Smooth muscle cell (in vitro differentiated cells): ENCODE measurements at regions not wholly inside any gene's neighbourhood (a gene's known extent, or its start where the extent isn't known, plus 50 kb on each side); places are given as distances from the start of the nearest gene placed in this dataset.

Experiments used
- DNase-seq: peaks from one replicate; lab custom pipeline; 2025; ENCODE audit not compliant: unreplicated experiment; lab: John Stamatoyannopoulos, UW
- H2AFZ ChIP-seq: fragments of 200-600 bp; sonication (generic); 2 replicates; pipeline ENCODE4 v1.6.0; 2016; ENCODE audit warnings: antibody characterized with exemption, low read depth, mild to moderate bottlenecking
- H3F3A ChIP-seq: fragments of 200-600 bp; sonication (generic); 2 replicates; pipeline ENCODE4 v1.6.0; 2017; ENCODE audit warnings: antibody characterized with exemption, low read depth
- H3K27ac ChIP-seq: fragments of 200-600 bp; sonication (generic); 2 replicates; pipeline ENCODE4 v1.5.1; 2016; ENCODE audit warnings: low read depth, mild to moderate bottlenecking
- H3K27me3 ChIP-seq: fragments of 200-600 bp; sonication (generic); 2 replicates; pipeline ENCODE4 v1.6.1; 2016; ENCODE audit warnings: low read depth, mild to moderate bottlenecking
- H3K36me3 ChIP-seq: fragments of 200-600 bp; sonication (generic); 2 replicates; pipeline ENCODE4 v1.5.1; 2016; ENCODE audit warnings: low read depth
- H3K4me1 ChIP-seq: fragments of 200-600 bp; sonication (generic); 2 replicates; pipeline ENCODE4 v1.5.1; 2016; ENCODE audit warnings: low read depth
- H3K4me2 ChIP-seq: fragments of 200-600 bp; sonication (generic); 2 replicates; pipeline ENCODE4 v1.6.0; 2016; ENCODE audit warnings: mild to moderate bottlenecking
- H3K4me3 ChIP-seq: fragments of 200-600 bp; sonication (generic); 2 replicates; pipeline ENCODE4 v1.5.1; 2016; ENCODE audit warnings: mild to moderate bottlenecking
- H3K79me2 ChIP-seq: fragments of 200-600 bp; sonication (generic); 2 replicates; pipeline ENCODE4 v1.6.0; 2016; ENCODE audit warnings: low read depth, mild to moderate bottlenecking
- H3K9ac ChIP-seq: fragments of 200-600 bp; sonication (generic); 2 replicates; pipeline ENCODE4 v1.6.0; 2016; ENCODE audit warnings: low read depth
- H3K9me3 ChIP-seq: fragments of 200-600 bp; sonication (generic); replicated peaks from 2 replicates; pipeline ENCODE4 v1.5.1; 2016; ENCODE audit warnings: low read depth
- H4K20me1 ChIP-seq: fragments of 200-600 bp; sonication (generic); 2 replicates; pipeline ENCODE4 v1.6.0; 2016; ENCODE audit warnings: low read depth
- WGBS: methylation state at CpG from one replicate; pipeline ENCODE4 v1.1.7; 2016; ENCODE audit warnings: low lambda C conversion rate; 5-methylcytosine and 5-hydroxymethylcytosine counted together
- TF ChIP-seq, protein P1 (sequence below): fragments of 200-600 bp; sonication (generic); IDR thresholded peaks from 2 replicates; pipeline ENCODE4 v1.5.1; 2017; ENCODE audit warnings: borderline replicate concordance, mild to moderate bottlenecking, antibody characterized with exemption; ENCODE audit not compliant: insufficient read depth, poor library complexity, severe bottlenecking

DNA sequence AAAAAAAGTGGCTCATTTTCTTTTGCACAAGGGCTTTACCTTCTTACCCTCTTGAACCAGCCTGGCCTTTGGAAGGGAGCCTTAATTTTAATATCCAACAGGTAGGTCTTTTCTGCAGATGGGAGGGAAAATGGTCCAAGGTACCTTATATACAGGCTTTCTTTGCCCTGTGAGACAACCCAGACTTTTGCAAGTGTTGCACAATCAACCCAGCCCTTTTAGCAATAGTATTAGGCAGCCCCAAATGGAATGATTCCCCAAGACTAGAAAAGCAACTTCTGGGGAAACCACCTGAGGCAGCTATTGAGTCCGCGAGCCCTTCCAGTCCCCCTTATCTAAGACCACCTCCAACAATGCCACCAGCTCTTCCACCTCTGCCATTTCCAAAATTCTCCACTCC, 1138.3 kb downstream of the XPNPEP1 start:
- no peaks in the 10 kb centered on the region for H3K36me3 ChIP-seq
- H3K27ac ChIP-seq, result no peak overlapping the region
- no peak overlapping the region for H3K4me2 ChIP-seq
- no peaks in the 10 kb centered on the region for H3K9me3 ChIP-seq
- H3K79me2 ChIP-seq, result no peaks in the 10 kb centered on the region
- no peak for DNase-seq
- no peaks in the 10 kb centered on the region for H3K4me1 ChIP-seq
- no peaks in the 10 kb centered on the region for H4K20me1 ChIP-seq
- WGBS, result 100% methylated on average over 2 of the region's 2 CpGs
- no peak overlapping the region for H3K9ac ChIP-seq
- no peak overlapping the region for H2AFZ ChIP-seq
- no peaks in the 10 kb centered on the region for H3K27me3 ChIP-seq
- TF ChIP-seq, protein P1, sequence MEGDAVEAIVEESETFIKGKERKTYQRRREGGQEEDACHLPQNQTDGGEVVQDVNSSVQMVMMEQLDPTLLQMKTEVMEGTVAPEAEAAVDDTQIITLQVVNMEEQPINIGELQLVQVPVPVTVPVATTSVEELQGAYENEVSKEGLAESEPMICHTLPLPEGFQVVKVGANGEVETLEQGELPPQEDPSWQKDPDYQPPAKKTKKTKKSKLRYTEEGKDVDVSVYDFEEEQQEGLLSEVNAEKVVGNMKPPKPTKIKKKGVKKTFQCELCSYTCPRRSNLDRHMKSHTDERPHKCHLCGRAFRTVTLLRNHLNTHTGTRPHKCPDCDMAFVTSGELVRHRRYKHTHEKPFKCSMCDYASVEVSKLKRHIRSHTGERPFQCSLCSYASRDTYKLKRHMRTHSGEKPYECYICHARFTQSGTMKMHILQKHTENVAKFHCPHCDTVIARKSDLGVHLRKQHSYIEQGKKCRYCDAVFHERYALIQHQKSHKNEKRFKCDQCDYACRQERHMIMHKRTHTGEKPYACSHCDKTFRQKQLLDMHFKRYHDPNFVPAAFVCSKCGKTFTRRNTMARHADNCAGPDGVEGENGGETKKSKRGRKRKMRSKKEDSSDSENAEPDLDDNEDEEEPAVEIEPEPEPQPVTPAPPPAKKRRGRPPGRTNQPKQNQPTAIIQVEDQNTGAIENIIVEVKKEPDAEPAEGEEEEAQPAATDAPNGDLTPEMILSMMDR, result no peak
- no peak overlapping the region for H3K4me3 ChIP-seq
- peaks cover 7% of the 10 kb centered on the region for H3F3A ChIP-seq

- Histone ChIP-seq H2AFZ (no peak overlapping the region), H3K36me3 (no peaks in the 10 kb centered on the region), H3K4me3 (no peak overlapping the region), H4K20me1 (no peaks in the 10 kb centered on the region), H3K9me3 (no peaks in the 10 kb centered on the region), H3K79me2 (no peaks in the 10 kb centered on the region), H3F3A (peaks cover 7% of the 10 kb centered on the region), H3K9ac (no peak overlapping the region), H3K27ac (no peak overlapping the region), H3K4me1 (no peaks in the 10 kb centered on the region), H3K27me3 (no peaks in the 10 kb centered on the region), H3K4me2 (no peak overlapping the region)
- TF ChIP-seq, protein P1, result no peak
- WGBS, result 92% methylated on average over 5 of the region's 5 CpGs
- DNase-seq, result no peak
Measured at GRCh38 chr10:108784534-108784933, 1138.8 kb downstream of the XPNPEP1 start.

DNA sequence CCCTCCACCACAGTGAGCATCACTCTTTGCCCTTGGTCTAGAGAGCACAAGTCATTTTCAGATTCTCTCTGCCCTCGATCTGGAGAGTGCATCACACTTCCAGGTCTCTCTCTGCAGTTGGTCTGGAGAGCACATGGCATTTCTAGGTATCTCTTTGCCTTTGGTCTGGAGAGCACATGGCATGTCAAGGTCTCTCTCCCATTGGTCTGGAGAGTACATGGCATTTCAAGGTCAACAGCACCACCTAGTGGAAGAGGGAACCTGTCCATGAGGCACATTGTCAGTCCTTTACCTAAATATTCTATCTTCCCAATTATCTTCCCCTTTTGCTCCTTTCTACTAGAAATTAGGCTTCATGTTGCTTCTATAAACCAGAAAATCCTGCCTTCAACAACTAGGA, 1139.4 kb downstream of the XPNPEP1 start:
- H2AFZ ChIP-seq, result no peak overlapping the region
- no peaks in the 10 kb centered on the region for H3K36me3 ChIP-seq
- no peak for DNase-seq
- H3K79me2 ChIP-seq, result no peaks in the 10 kb centered on the region
- no peak overlapping the region for H3K4me3 ChIP-seq
- no peaks in the 10 kb centered on the region for H3K9me3 ChIP-seq
- H3K4me2 ChIP-seq, result no peak overlapping the region
- H3K9ac ChIP-seq, result no peak overlapping the region
- 80% methylated on average over 1 of the region's 1 CpG for WGBS
- no peaks in the 10 kb centered on the region for H3K4me1 ChIP-seq
- H3K27me3 ChIP-seq, result no peaks in the 10 kb centered on the region
- H4K20me1 ChIP-seq, result no peaks in the 10 kb centered on the region
- TF ChIP-seq, protein P1, result peak; percentile 50
- no peak overlapping the region for H3K27ac ChIP-seq
- H3F3A ChIP-seq, result peaks cover 7% of the 10 kb centered on the region

GRCh38 chr10:108782411-108782810, 1140.9 kb downstream of the XPNPEP1 start:
- TF ChIP-seq, protein P1, result no peak
- WGBS, result 58% methylated on average over 3 of the region's 3 CpGs
- peaks cover under 1% of the 10 kb centered on the region for H3F3A ChIP-seq

More at GRCh38 chr10:108782411-108782810, 1140.9 kb downstream of the XPNPEP1 start:
- H3K27me3 ChIP-seq, result no peaks in the 10 kb centered on the region
- H3K27ac ChIP-seq, result no peak overlapping the region
- H3K4me3 ChIP-seq, result no peak overlapping the region
- H3K79me2 ChIP-seq, result no peaks in the 10 kb centered on the region
- H2AFZ ChIP-seq, result no peak overlapping the region
- no peaks in the 10 kb centered on the region for H3K36me3 ChIP-seq
- H3K9me3 ChIP-seq, result no peaks in the 10 kb centered on the region
- DNase-seq, result no peak
- no peak overlapping the region for H3K9ac ChIP-seq
- no peaks in the 10 kb centered on the region for H4K20me1 ChIP-seq
- no peaks in the 10 kb centered on the region for H3K4me1 ChIP-seq
- H3K4me2 ChIP-seq, result no peak overlapping the region
